HepG2 (cell line): ENCODE measurements at regions not wholly inside any gene's neighbourhood (a gene's known extent, or its start where the extent isn't known, plus 50 kb on each side); places are given as distances from the start of the nearest gene placed in this dataset.
A peak's percentile ranks its signal among the peaks of the same experiment; 100 is the strongest.

Experiments
- ATAC-seq: fragments of 200-7000 bp; cut with Tn5 transposase; 3 replicates; pipeline ENCODE4 v1.9.1; 2020; ENCODE audit warnings: mild to moderate bottlenecking, moderate library complexity
- BruUV-seq: library from RNA; stranded (reverse); fragments of 400-500 nt; replicated peaks from 2 replicates; lab custom pipeline; 2021; lab: Mats Ljungman, UMichigan
- CTCF ChIA-PET: fragments of 300-600 bp; formaldehyde crosslinking; extraction: SDS; loops from one replicate; lab custom pipeline; 2021; ENCODE audit warnings: low total read pairs, inconsistent platforms, low intra/inter-chr PET ratio; lab: Yijun Ruan, JAX
- POLR2A ChIA-PET: fragments of 350-600 bp; sonication (Branson Sonifier 250); formaldehyde crosslinking; loops from one replicate; lab custom pipeline; 2020; ENCODE audit warnings: antibody characterized with exemption, inconsistent platforms; lab: Yijun Ruan, JAX
- DNase-seq: peaks from one replicate; pipeline ENCODE4 v3.0.0-alpha.2; 2015; ENCODE audit warnings: low spot score
- FAIRE-seq: peaks from 3 replicates; lab custom pipeline; 2011; peaks lifted over from hg19 to GRCh38; lab: Jason Lieb, UNC
- H2AFZ ChIP-seq: one replicate; pipeline ENCODE4 v1.6.1; 2011; ENCODE audit warnings: low read length, inconsistent platforms
- H3K27ac ChIP-seq: fragments of 300-600 bp; 3 replicates; pipeline ENCODE4 v1.8.0; 2011; ENCODE audit warnings: mixed run types, mild to moderate bottlenecking, mixed read lengths, low read length, inconsistent platforms; ENCODE audit not compliant: insufficient read depth; ENCODE audit errors: extremely low read length
- H3K27me3 ChIP-seq, 2 experiments: fragments of 200-600 bp in 1 of 2; 2 replicates in 1 of 2; 3 replicates in 1 of 2; pipeline versions ENCODE4 v1.6.0 to v1.8.0; 2011; ENCODE audit warnings: low read length in 2 of 2, mild to moderate bottlenecking in 2 of 2, moderate library complexity in 2 of 2, inconsistent platforms in 1 of 2; ENCODE audit not compliant: insufficient read depth in 2 of 2, control insufficient read depth in 1 of 2
- H3K36me3 ChIP-seq, 2 experiments: fragments of 200-600 bp in 1 of 2; replicated peaks in 1 of 2; 2 replicates in 1 of 2; 3 replicates in 1 of 2; pipeline versions ENCODE4 v1.5.1 to v1.8.0; 2011; ENCODE audit warnings: low read length in 2 of 2, inconsistent platforms in 1 of 2; ENCODE audit not compliant: insufficient read depth in 2 of 2, control insufficient read depth in 1 of 2
- H3K4me1 ChIP-seq: 2 replicates; pipeline ENCODE4 v1.5.1; 2012; ENCODE audit warnings: low read length, inconsistent platforms; ENCODE audit not compliant: insufficient read depth
- H3K4me2 ChIP-seq: 2 replicates; pipeline ENCODE4 v1.6.0; 2011; ENCODE audit warnings: low read depth, low read length, inconsistent platforms
- H3K4me3 ChIP-seq, 3 experiments: fragments of 200-600 bp in 1 of 3; sonication (generic), shearing (Covaris generic) in 1 of 3; replicated peaks in 1 of 3; 2 replicates each; pipeline ENCODE4 v1.5.1; 2011 to 2016; ENCODE audit warnings: low read length in 3 of 3, inconsistent platforms in 2 of 3, low read depth in 2 of 3, mild to moderate bottlenecking in 2 of 3, control low read depth in 1 of 3, mixed read lengths in 1 of 3; ENCODE audit not compliant: insufficient read depth in 1 of 3
- H3K79me2 ChIP-seq: one replicate; pipeline ENCODE4 v1.6.1; 2011; ENCODE audit warnings: low read length, inconsistent platforms; ENCODE audit not compliant: insufficient read depth
- H3K9ac ChIP-seq: 2 replicates; pipeline ENCODE4 v1.6.0; 2011; ENCODE audit warnings: mild to moderate bottlenecking, low read depth, low read length, inconsistent platforms; ENCODE audit not compliant: insufficient read depth
- H3K9me3 ChIP-seq: 2 replicates; pipeline ENCODE4 v1.5.1; 2012; ENCODE audit warnings: mild to moderate bottlenecking, low read length
- H4K20me1 ChIP-seq: 2 replicates; pipeline ENCODE4 v1.6.0; 2011; ENCODE audit warnings: inconsistent platforms, mild to moderate bottlenecking, low read length, moderate library complexity; ENCODE audit not compliant: insufficient read depth
- FLYWCH1 ChIP-seq: sonication (generic); formaldehyde crosslinking; IDR thresholded peaks from 2 replicates; pipeline ENCODE4 v1.8.1; 2023; ENCODE audit warnings: mild to moderate bottlenecking, missing genetic modification reagents
- KDM1A ChIP-seq: IDR thresholded peaks from 2 replicates; pipeline ENCODE4 v1.6.1; 2016; ENCODE audit warnings: missing compliant biosample characterization
- NR1H2 ChIP-seq: sonication (generic); formaldehyde crosslinking; IDR thresholded peaks from 2 replicates; pipeline ENCODE4 v1.8.1; 2022; ENCODE audit warnings: low read depth, missing genetic modification reagents, borderline replicate concordance
- RAD51 ChIP-seq: fragments of 450-650 bp; IDR thresholded peaks from 2 replicates; pipeline ENCODE4 v1.6.1; 2016; ENCODE audit warnings: borderline replicate concordance
- SALL1 ChIP-seq: sonication (generic); formaldehyde crosslinking; IDR thresholded peaks from 2 replicates; pipeline ENCODE4 v1.8.0; 2022; ENCODE audit warnings: mild to moderate bottlenecking, missing genetic modification reagents
- SMC3 ChIP-seq: IDR thresholded peaks from 2 replicates; pipeline ENCODE4 v1.6.1; 2011; ENCODE audit warnings: low read length, improper control_type of control experiment
- SOX6 ChIP-seq, 2 experiments: fragments of 450-650 bp in 1 of 2; sonication (generic) in 1 of 2; formaldehyde crosslinking in 1 of 2; IDR thresholded peaks; 2 replicates each; pipeline versions ENCODE4 v1.4.0 to v1.6.1; 2017 to 2020; ENCODE audit warnings: antibody characterized with exemption in 1 of 2, mild to moderate bottlenecking in 1 of 2, missing genetic modification reagents in 1 of 2
- STAG1 ChIP-seq: sonication (generic); formaldehyde crosslinking; IDR thresholded peaks from 2 replicates; pipeline ENCODE4 v1.4.0; 2020; ENCODE audit warnings: missing genetic modification reagents
- XRCC5 ChIP-seq: fragments of 200-400 bp; formaldehyde crosslinking; optimal IDR thresholded peaks from 2 replicates; pipeline ENCODE3; 2017; ENCODE audit warnings: mild to moderate bottlenecking, low read length
- ZKSCAN5 ChIP-seq: sonication (generic); formaldehyde crosslinking; IDR thresholded peaks from 2 replicates; pipeline ENCODE4 v1.5.1; 2020; ENCODE audit warnings: mild to moderate bottlenecking, missing genetic modification reagents
- WGBS: methylation state at CpG from one replicate; pipeline ENCODE4 v1.1.6; 2017; ENCODE audit warnings: low lambda C conversion rate; 5-methylcytosine and 5-hydroxymethylcytosine counted together
- in situ Hi-C: cut with HindIII; loops from 2 replicates; pipeline ENCODE4 v1.10.0; 2017; ENCODE audit warnings: low pct_unique_long_range_greater_than_20kb; ENCODE audit not compliant: extremely low pct_ligation_motif_present
- intact Hi-C: fragments of 100-400 bp; cut with micrococcal nuclease; formaldehyde crosslinking; loops from one replicate; pipeline ENCODE4 v1.10.0; 2022; ENCODE audit not compliant: unreplicated experiment
- TF ChIP-seq, protein P1 (sequence below): sonication (generic); formaldehyde crosslinking; IDR thresholded peaks from 2 replicates; pipeline ENCODE4 v1.5.0; 2020; ENCODE audit warnings: mild to moderate bottlenecking, missing genetic modification reagents, moderate library complexity
- TF ChIP-seq, protein P2 (sequence below): sonication (generic); formaldehyde crosslinking; IDR thresholded peaks from 2 replicates; pipeline ENCODE4 v1.4.0; 2020; ENCODE audit warnings: missing genetic modification reagents
- TF ChIP-seq, protein P3 (sequence below): sonication (generic); formaldehyde crosslinking; conservative IDR thresholded peaks from 2 replicates; pipeline ENCODE4 v1.8.0; 2022; ENCODE audit warnings: missing genetic modification reagents

DNA sequence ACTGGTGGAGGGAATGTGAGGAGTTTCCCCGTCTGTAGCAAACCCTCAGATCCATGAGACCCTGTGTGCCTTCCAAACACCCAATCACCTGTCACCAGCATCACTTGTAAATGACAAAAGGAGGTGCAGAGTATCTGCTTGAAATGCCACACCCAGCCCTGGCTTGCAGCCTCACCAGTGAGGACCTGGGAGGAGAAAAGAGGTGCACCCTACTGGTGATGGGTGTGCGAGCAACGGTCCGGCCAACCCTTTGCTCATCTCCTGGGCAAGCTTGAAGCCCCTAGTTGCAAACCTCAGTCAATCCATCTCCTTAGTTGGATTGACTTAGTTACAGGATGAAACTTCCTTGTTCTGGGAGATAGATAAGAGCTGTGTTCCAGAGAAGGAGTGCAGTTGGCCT is 62.4 kb upstream of the WAPL start:
- CTCF ChIA-PET: interaction anchor here (1.3 to 3.9 kb wide), 2 partner anchors 61 to 184 kb away, joined by 6 to 43 read pairs; no protein-coding TSS in a partner anchor
- Histone ChIP-seq H2AFZ (no peak overlapping the region), H3K27ac (no peak overlapping the region), H3K4me2 (no peak overlapping the region), H3K79me2 (no peaks in the 10 kb centered on the region), H4K20me1 (no peaks in the 10 kb centered on the region), H3K4me1 (peaks cover 20% of the 10 kb centered on the region; the same call in 1 of the 2 replicates), H3K27me3 (peaks cover 0 to 7% of the 10 kb centered on the region in 2 experiments; a peak in 2 of 5 replicates), H3K9ac (no peak overlapping the region), H3K9me3 (no peaks in the 10 kb centered on the region), H3K36me3 (no peaks in the 10 kb centered on the region), H3K4me3 (no peak overlapping the region)
- WGBS: 5% methylated on average over 4 of the region's 4 CpGs
- intact Hi-C loops: loop anchor here (10.0 kb wide), 1 partner anchor 129 kb away; no protein-coding TSS in a partner anchor
- in situ Hi-C loops: loop anchor here (5.0 kb wide), 2 partner anchors 52 to 187 kb away; no protein-coding TSS in a partner anchor
- BruUV-seq: no TSS peak
- peak; percentile 55 for FAIRE-seq
- TF ChIP-seq, protein P1, sequence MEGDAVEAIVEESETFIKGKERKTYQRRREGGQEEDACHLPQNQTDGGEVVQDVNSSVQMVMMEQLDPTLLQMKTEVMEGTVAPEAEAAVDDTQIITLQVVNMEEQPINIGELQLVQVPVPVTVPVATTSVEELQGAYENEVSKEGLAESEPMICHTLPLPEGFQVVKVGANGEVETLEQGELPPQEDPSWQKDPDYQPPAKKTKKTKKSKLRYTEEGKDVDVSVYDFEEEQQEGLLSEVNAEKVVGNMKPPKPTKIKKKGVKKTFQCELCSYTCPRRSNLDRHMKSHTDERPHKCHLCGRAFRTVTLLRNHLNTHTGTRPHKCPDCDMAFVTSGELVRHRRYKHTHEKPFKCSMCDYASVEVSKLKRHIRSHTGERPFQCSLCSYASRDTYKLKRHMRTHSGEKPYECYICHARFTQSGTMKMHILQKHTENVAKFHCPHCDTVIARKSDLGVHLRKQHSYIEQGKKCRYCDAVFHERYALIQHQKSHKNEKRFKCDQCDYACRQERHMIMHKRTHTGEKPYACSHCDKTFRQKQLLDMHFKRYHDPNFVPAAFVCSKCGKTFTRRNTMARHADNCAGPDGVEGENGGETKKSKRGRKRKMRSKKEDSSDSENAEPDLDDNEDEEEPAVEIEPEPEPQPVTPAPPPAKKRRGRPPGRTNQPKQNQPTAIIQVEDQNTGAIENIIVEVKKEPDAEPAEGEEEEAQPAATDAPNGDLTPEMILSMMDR (CRISPR knock-in tag): peak; percentile 65
- TF ChIP-seq RAD51 (no peak), SALL1 (CRISPR knock-in tag) (peak; percentile 14; the same call in 1 of the 2 replicates), ZKSCAN5 (no peak), STAG1 (peak; percentile 67), SMC3 (peak; percentile 39; the same call in 1 of the 2 replicates), FLYWCH1 (no peak), NR1H2 (no peak), XRCC5 (peak; percentile 21), SOX6 (IDR thresholded peaks at IDR 0.05) (no peak), SOX6 (CRISPR knock-in tag; IDR thresholded peaks at IDR 0.05) (0 out of 2 replicates have a peak, but pooled peaks have one; percentile 26), KDM1A (CRISPR knock-in tag) (0 out of 2 replicates have a peak, but pooled peaks have one; percentile 54)
- TF ChIP-seq, protein P2, sequence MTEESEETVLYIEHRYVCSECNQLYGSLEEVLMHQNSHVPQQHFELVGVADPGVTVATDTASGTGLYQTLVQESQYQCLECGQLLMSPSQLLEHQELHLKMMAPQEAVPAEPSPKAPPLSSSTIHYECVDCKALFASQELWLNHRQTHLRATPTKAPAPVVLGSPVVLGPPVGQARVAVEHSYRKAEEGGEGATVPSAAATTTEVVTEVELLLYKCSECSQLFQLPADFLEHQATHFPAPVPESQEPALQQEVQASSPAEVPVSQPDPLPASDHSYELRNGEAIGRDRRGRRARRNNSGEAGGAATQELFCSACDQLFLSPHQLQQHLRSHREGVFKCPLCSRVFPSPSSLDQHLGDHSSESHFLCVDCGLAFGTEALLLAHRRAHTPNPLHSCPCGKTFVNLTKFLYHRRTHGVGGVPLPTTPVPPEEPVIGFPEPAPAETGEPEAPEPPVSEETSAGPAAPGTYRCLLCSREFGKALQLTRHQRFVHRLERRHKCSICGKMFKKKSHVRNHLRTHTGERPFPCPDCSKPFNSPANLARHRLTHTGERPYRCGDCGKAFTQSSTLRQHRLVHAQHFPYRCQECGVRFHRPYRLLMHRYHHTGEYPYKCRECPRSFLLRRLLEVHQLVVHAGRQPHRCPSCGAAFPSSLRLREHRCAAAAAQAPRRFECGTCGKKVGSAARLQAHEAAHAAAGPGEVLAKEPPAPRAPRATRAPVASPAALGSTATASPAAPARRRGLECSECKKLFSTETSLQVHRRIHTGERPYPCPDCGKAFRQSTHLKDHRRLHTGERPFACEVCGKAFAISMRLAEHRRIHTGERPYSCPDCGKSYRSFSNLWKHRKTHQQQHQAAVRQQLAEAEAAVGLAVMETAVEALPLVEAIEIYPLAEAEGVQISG (CRISPR knock-in tag): no peak
- TF ChIP-seq, protein P3, sequence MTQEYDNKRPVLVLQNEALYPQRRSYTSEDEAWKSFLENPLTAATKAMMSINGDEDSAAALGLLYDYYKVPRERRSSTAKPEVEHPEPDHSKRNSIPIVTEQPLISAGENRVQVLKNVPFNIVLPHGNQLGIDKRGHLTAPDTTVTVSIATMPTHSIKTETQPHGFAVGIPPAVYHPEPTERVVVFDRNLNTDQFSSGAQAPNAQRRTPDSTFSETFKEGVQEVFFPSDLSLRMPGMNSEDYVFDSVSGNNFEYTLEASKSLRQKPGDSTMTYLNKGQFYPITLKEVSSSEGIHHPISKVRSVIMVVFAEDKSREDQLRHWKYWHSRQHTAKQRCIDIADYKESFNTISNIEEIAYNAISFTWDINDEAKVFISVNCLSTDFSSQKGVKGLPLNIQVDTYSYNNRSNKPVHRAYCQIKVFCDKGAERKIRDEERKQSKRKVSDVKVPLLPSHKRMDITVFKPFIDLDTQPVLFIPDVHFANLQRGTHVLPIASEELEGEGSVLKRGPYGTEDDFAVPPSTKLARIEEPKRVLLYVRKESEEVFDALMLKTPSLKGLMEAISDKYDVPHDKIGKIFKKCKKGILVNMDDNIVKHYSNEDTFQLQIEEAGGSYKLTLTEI (CRISPR knock-in tag): no peak
- ATAC-seq: peak; percentile 83
- POLR2A ChIA-PET: interaction anchor here (0.7 kb wide), 1 partner anchor 184 kb away, joined by 4 read pairs; no protein-coding TSS in a partner anchor
- peak; percentile 24 for DNase-seq
